SK-N-MC (cell line): ENCODE measurements at regions not wholly inside any gene's neighbourhood (a gene's known extent, or its start where the extent isn't known, plus 50 kb on each side); places are given as distances from the start of the nearest gene placed in this dataset.

ENCODE experiments used
- DNase-seq: peaks from one replicate; pipeline ENCODE4 v3.0.0-alpha.2; 2011; ENCODE audit warnings: low read depth, low spot score
- H3K27ac ChIP-seq: fragments of 200-600 bp; sonication (generic); 2 replicates; pipeline ENCODE4 v1.5.1; 2016; ENCODE audit warnings: mixed run types
- H3K36me3 ChIP-seq: fragments of 200-600 bp; sonication (generic); 2 replicates; pipeline ENCODE4 v1.6.1; 2017; ENCODE audit warnings: antibody characterized with exemption, low read length, mixed read lengths; ENCODE audit not compliant: insufficient read depth
- H3K4me3 ChIP-seq: fragments of 200-600 bp; sonication (generic); 2 replicates; pipeline ENCODE4 v1.5.1; 2016
- H3K9ac ChIP-seq: fragments of 200-600 bp; sonication (generic); 2 replicates; pipeline ENCODE4 v1.8.0; 2017; ENCODE audit warnings: mixed run types, mixed read lengths; ENCODE audit not compliant: insufficient read length
- H3K9me3 ChIP-seq: fragments of 200-600 bp; sonication (generic); 2 replicates; pipeline ENCODE4 v1.6.1; 2017; ENCODE audit warnings: low read depth, mild to moderate bottlenecking, antibody characterized with exemption, low read length, moderate library complexity, mixed read lengths
- EZH2 ChIP-seq: fragments of 200-600 bp; sonication (generic); IDR thresholded peaks from one replicate; pipeline ENCODE4 v1.6.1; 2017; ENCODE audit warnings: antibody characterized with exemption
- FOXP2 ChIP-seq: optimal IDR thresholded peaks from 2 replicates; pipeline ENCODE3; 2011; ENCODE audit warnings: mild to moderate bottlenecking, moderate library complexity; ENCODE audit not compliant: insufficient read depth; ENCODE audit errors: extremely low read length, control extremely low read depth
- POLR2AphosphoS5 ChIP-seq: IDR thresholded peaks from 2 replicates; pipeline ENCODE4 v1.6.1; 2012; ENCODE audit warnings: mild to moderate bottlenecking, low read depth, low read length, borderline replicate concordance

GRCh38 chr9:107087222-107087621 is 195.9 kb upstream of the RAD23B start:
- Histone ChIP-seq H3K9me3 (no peaks in the 10 kb centered on the region), H3K4me3 (no peak overlapping the region), H3K9ac (no peak overlapping the region), H3K36me3 (no peaks in the 10 kb centered on the region), H3K27ac (no peak overlapping the region)
- DNase-seq, result no peak
- no peak for TF ChIP-seq EZH2
- TF ChIP-seq FOXP2, result no peak
- no peak for TF ChIP-seq POLR2AphosphoS5

- H3K9me3 ChIP-seq, result no peaks in the 10 kb centered on the region
- TF ChIP-seq EZH2 (no peak), FOXP2 (no peak), POLR2AphosphoS5 (no peak)
- H3K4me3 ChIP-seq, result no peak overlapping the region
- H3K9ac ChIP-seq, result no peak overlapping the region
- H3K27ac ChIP-seq, result no peak overlapping the region
- DNase-seq, result no peak
- H3K36me3 ChIP-seq, result no peaks in the 10 kb centered on the region
Measured at GRCh38 chr9:107090218-107090617, 192.9 kb upstream of the RAD23B start.

GRCh38 chr9:107093365-107094060 is 189.6 kb upstream of the RAD23B start:
- DNase-seq, result no peak
- H3K27ac ChIP-seq, result no peak overlapping the region
- TF ChIP-seq FOXP2, result no peak
- no peak for TF ChIP-seq POLR2AphosphoS5
- TF ChIP-seq EZH2, result no peak
- H3K4me3 ChIP-seq, result no peak overlapping the region
- no peaks in the 10 kb centered on the region for H3K9me3 ChIP-seq
- H3K9ac ChIP-seq, result no peak overlapping the region
- H3K36me3 ChIP-seq, result no peaks in the 10 kb centered on the region

GRCh38 chr9:107094370-107094769 is 188.7 kb upstream of the RAD23B start:
- DNase-seq, result no peak
- no peak overlapping the region for H3K4me3 ChIP-seq
- H3K9ac ChIP-seq, result no peak overlapping the region
- no peaks in the 10 kb centered on the region for H3K36me3 ChIP-seq
- TF ChIP-seq POLR2AphosphoS5 (no peak), FOXP2 (no peak), EZH2 (no peak)
- H3K9me3 ChIP-seq, result no peaks in the 10 kb centered on the region
- H3K27ac ChIP-seq, result no peak overlapping the region

- Histone ChIP-seq H3K36me3 (no peaks in the 10 kb centered on the region), H3K9me3 (no peaks in the 10 kb centered on the region), H3K4me3 (no peak overlapping the region), H3K27ac (no peak overlapping the region), H3K9ac (no peak overlapping the region)
- no peak for DNase-seq
- TF ChIP-seq POLR2AphosphoS5 (no peak), EZH2 (no peak), FOXP2 (no peak)
Measured at GRCh38 chr9:107100591-107100990, 182.5 kb upstream of the RAD23B start.

- no peak overlapping the region for H3K9ac ChIP-seq
- no peak for DNase-seq
- no peak overlapping the region for H3K4me3 ChIP-seq
- TF ChIP-seq EZH2, result no peak
- TF ChIP-seq FOXP2, result no peak
- TF ChIP-seq POLR2AphosphoS5, result no peak
- no peaks in the 10 kb centered on the region for H3K9me3 ChIP-seq
- H3K36me3 ChIP-seq, result no peaks in the 10 kb centered on the region
- H3K27ac ChIP-seq, result no peak overlapping the region
Measured at GRCh38 chr9:107102011-107102410, 181.1 kb upstream of the RAD23B start.

GRCh38 chr9:107103621-107104020 is 179.5 kb upstream of the RAD23B start:
- TF ChIP-seq EZH2 (no peak), POLR2AphosphoS5 (no peak), FOXP2 (no peak)
- H3K9me3 ChIP-seq, result no peaks in the 10 kb centered on the region
- H3K9ac ChIP-seq, result no peak overlapping the region
- H3K27ac ChIP-seq, result no peak overlapping the region
- DNase-seq, result no peak
- H3K4me3 ChIP-seq, result no peak overlapping the region
- H3K36me3 ChIP-seq, result no peaks in the 10 kb centered on the region

- TF ChIP-seq EZH2 (no peak), FOXP2 (no peak), POLR2AphosphoS5 (no peak)
- no peaks in the 10 kb centered on the region for H3K9me3 ChIP-seq
- no peak overlapping the region for H3K4me3 ChIP-seq
- H3K36me3 ChIP-seq, result no peaks in the 10 kb centered on the region
- H3K9ac ChIP-seq, result no peak overlapping the region
- H3K27ac ChIP-seq, result no peak overlapping the region
- DNase-seq, result no peak
Measured at GRCh38 chr9:107105784-107106183, 177.3 kb upstream of the RAD23B start.

GRCh38 chr9:107106416-107106815 is 176.7 kb upstream of the RAD23B start:
- no peaks in the 10 kb centered on the region for H3K36me3 ChIP-seq
- H3K9ac ChIP-seq, result no peak overlapping the region
- TF ChIP-seq EZH2 (no peak), POLR2AphosphoS5 (no peak), FOXP2 (no peak)
- H3K9me3 ChIP-seq, result no peaks in the 10 kb centered on the region
- H3K4me3 ChIP-seq, result no peak overlapping the region
- DNase-seq, result no peak
- H3K27ac ChIP-seq, result no peak overlapping the region
